ENCODE measurements at regions not wholly inside any gene's neighbourhood (a gene's known extent, or its start where the extent isn't known, plus 50 kb on each side); places are given as distances from the start of the nearest gene placed in this dataset.

DNA sequence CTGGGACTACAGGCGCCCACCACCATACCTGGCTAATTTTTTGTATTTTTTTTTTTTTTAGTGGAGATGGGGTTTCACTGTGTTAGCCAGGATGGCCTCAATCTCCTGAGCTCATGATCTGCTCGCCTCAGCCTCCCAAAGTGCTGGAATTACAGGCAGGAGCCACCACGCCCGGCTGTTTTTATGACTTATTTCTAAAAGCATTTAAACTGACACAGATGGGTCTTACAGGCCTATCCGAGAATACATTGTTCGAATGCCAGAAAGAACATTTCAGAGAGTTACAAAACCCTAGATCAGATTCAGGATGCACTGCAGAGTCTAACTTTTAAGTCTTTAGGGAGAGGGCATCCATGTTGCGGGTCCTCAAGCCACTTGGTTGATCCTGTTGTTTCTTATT lies 234.7 kb upstream of the MAF start:
- Histone ChIP-seq H4K20me1 (ENCODE audit: control insufficient read depth, insufficient read depth, insufficient read length) (no peaks in the 10 kb centered on the region), H3T11ph (ENCODE audit: low read length) (no peak overlapping the region), H3K79me1 (ENCODE audit: insufficient read depth, low read depth, low read length, poor library complexity, severe bottlenecking) (no peaks in the 10 kb centered on the region), H3K79me2 (ENCODE audit: insufficient read depth, low read length) (no peaks in the 10 kb centered on the region), H3K23ac (ENCODE audit: insufficient read length, low read depth, low read length) (no peak overlapping the region), H3K9me3 (ENCODE audit: control insufficient read depth, low read depth, low read length) (no peaks in the 10 kb centered on the region), H4K8ac (replicated peaks; ENCODE audit: insufficient read length, low read depth, low read length) (no peak overlapping the region), H2BK12ac (ENCODE audit: insufficient read length, low read depth, low read length) (no peak overlapping the region), H3K9ac (ENCODE audit: extremely low read depth, insufficient read length, low read length) (no peak overlapping the region), H3K27ac (ENCODE audit: insufficient read length, low read depth, low read length) (no peak overlapping the region), H2BK5ac (ENCODE audit: insufficient read length, low read length) (no peak overlapping the region), H3K4me1 (ENCODE audit: insufficient read depth, low read length) (no peaks in the 10 kb centered on the region), H3K4me2 (ENCODE audit: insufficient read depth, insufficient read length, low read length) (no peak overlapping the region), H2AFZ (ENCODE audit: low read length) (no peak overlapping the region), H2BK20ac (ENCODE audit: low read depth, low read length, poor library complexity, severe bottlenecking) (no peak overlapping the region), H4K91ac (ENCODE audit: insufficient read length, low read depth, low read length) (no peak overlapping the region), H3K14ac (ENCODE audit: insufficient read depth, low read length) (no peak overlapping the region), H3K18ac (ENCODE audit: insufficient read length, low read depth, low read length) (no peak overlapping the region), H2AK5ac (ENCODE audit: insufficient read length, low read length) (no peak overlapping the region), H3K56ac (ENCODE audit: insufficient read length, low read depth, low read length) (no peak overlapping the region), H3K27me3 (ENCODE audit: insufficient read depth, low read length) (no peaks in the 10 kb centered on the region), H4K5ac (ENCODE audit: insufficient read length, low read depth, low read length) (no peak overlapping the region), H3K23me2 (ENCODE audit: insufficient read length, low read depth, low read length, poor library complexity, severe bottlenecking) (no peaks in the 10 kb centered on the region), H2BK120ac (ENCODE audit: low read depth, low read length, poor library complexity, severe bottlenecking) (no peak overlapping the region), H2BK15ac (ENCODE audit: low read depth, low read length) (no peak overlapping the region), H3K4ac (ENCODE audit: low read depth, low read length) (no peak overlapping the region)
- Mint-ChIP-seq H3K9me3 (no peaks in the 10 kb centered on the region), H3K27ac (no peak overlapping the region), H3K4me3 (no peak overlapping the region), H3K4me1 (no peaks in the 10 kb centered on the region), H3K36me3 (ENCODE audit: insufficient read depth in 1 of 3, low read depth in 3 of 3) (no peaks in the 10 kb centered on the region), H3K27me3 (ENCODE audit: low read depth) (no peaks in the 10 kb centered on the region)
- WGBS (ENCODE audit: extremely low coverage, insufficient read length, low lambda C conversion rate) = no CpG with 5 or more reads among the region's 7 CpGs
- TF ChIP-seq, protein P1, sequence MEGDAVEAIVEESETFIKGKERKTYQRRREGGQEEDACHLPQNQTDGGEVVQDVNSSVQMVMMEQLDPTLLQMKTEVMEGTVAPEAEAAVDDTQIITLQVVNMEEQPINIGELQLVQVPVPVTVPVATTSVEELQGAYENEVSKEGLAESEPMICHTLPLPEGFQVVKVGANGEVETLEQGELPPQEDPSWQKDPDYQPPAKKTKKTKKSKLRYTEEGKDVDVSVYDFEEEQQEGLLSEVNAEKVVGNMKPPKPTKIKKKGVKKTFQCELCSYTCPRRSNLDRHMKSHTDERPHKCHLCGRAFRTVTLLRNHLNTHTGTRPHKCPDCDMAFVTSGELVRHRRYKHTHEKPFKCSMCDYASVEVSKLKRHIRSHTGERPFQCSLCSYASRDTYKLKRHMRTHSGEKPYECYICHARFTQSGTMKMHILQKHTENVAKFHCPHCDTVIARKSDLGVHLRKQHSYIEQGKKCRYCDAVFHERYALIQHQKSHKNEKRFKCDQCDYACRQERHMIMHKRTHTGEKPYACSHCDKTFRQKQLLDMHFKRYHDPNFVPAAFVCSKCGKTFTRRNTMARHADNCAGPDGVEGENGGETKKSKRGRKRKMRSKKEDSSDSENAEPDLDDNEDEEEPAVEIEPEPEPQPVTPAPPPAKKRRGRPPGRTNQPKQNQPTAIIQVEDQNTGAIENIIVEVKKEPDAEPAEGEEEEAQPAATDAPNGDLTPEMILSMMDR (conservative IDR thresholded peaks at IDR 0.05) = no peak
- no peak for DNase-seq

Data from H9 (cell line).